Activated naive CD4-positive, alpha-beta T cell treated with anti-CD3 and anti-CD28 coated beads for 36 hours (primary cell): ENCODE measurements at regions not wholly inside any gene's neighbourhood (a gene's known extent, or its start where the extent isn't known, plus 50 kb on each side); places are given as distances from the start of the nearest gene placed in this dataset.

Experiments
- CTCF ChIA-PET: fragments of 350-600 bp; sonication (Branson Sonifier 250); formaldehyde crosslinking; loops from one replicate; lab custom pipeline; 2021; ENCODE audit warnings: antibody characterized with exemption; lab: Charles Lee
- DNase-seq: peaks from one replicate; pipeline ENCODE4 v3.0.0-alpha.2; 2020
- H3K27ac Mint-ChIP-seq: one replicate; pipeline ENCODE4 v1.8.0; 2021; ENCODE audit warnings: mild to moderate bottlenecking, mixed read lengths
- H3K27me3 Mint-ChIP-seq: one replicate; pipeline ENCODE4 v1.8.0; 2021; ENCODE audit warnings: low read depth, mixed read lengths
- H3K36me3 Mint-ChIP-seq: one replicate; pipeline ENCODE4 v1.8.0; 2021; ENCODE audit warnings: low read depth, mixed read lengths
- H3K4me1 Mint-ChIP-seq: one replicate; pipeline ENCODE4 v1.8.0; 2021; ENCODE audit warnings: low read depth, mixed read lengths
- H3K4me3 Mint-ChIP-seq: one replicate; pipeline ENCODE4 v1.8.0; 2021; ENCODE audit warnings: mild to moderate bottlenecking, moderate library complexity, mixed read lengths
- H3K9me3 Mint-ChIP-seq: one replicate; pipeline ENCODE4 v1.8.0; 2021; ENCODE audit warnings: mixed read lengths
- intact Hi-C: fragments of 100-400 bp; cut with micrococcal nuclease; formaldehyde crosslinking; loops from one replicate; pipeline ENCODE4 v1.15.1; 2023

DNA sequence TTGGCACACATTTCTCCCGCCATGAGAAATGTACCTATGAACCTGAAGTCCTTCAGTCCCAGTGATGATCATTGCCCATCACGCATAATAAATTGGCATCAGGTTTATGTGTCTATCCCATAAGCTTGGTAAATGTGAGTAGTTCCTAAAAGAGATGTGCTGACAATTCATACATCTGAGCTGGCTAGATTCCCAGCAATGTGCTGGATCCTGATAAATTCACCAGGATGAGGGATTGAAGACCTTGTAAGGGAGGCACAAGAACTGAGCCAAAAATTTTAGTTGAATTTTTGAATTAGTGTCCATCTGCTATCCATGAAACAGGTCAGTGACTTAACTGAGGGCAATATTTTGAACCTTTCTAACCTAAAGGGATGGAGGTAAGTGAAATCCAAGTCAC, 267.9 kb upstream of the CITED2 start:
- no peak for DNase-seq
- intact Hi-C loops: no loop called here
- no peaks in the 10 kb centered on the region for H3K36me3 Mint-ChIP-seq
- H3K9me3 Mint-ChIP-seq: no peaks in the 10 kb centered on the region
- H3K27ac Mint-ChIP-seq: no peak overlapping the region
- no peak overlapping the region for H3K4me3 Mint-ChIP-seq
- H3K4me1 Mint-ChIP-seq: peaks cover 5% of the 10 kb centered on the region
- H3K27me3 Mint-ChIP-seq: peaks cover 17% of the 10 kb centered on the region
- CTCF ChIA-PET: no interaction called here

DNA sequence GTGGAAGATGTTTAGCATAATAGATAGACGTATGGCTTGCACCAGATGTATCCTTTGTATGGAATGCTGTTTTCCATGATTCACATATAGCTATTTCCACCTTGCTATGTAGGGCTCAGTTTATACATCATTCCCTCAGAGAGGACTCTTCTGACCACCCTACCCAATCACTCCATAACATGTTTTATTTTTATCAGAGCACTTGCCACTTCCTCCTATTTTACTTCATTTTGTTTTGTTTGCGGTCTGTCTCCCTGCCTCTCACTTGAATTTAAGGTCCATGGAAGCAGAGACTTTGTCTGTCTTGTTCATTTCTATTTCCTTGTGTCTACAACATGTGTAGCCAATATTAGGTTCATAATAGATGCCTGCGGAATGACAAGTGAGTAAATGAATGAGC, 266.9 kb upstream of the CITED2 start:
- H3K36me3 Mint-ChIP-seq: no peaks in the 10 kb centered on the region
- DNase-seq: no peak
- no peak overlapping the region for H3K27ac Mint-ChIP-seq
- H3K9me3 Mint-ChIP-seq: no peaks in the 10 kb centered on the region
- intact Hi-C loops: no loop called here
- peaks cover 5% of the 10 kb centered on the region for H3K4me1 Mint-ChIP-seq
- no peak overlapping the region for H3K4me3 Mint-ChIP-seq
- peaks cover 21% of the 10 kb centered on the region for H3K27me3 Mint-ChIP-seq
- CTCF ChIA-PET: no interaction called here

DNA sequence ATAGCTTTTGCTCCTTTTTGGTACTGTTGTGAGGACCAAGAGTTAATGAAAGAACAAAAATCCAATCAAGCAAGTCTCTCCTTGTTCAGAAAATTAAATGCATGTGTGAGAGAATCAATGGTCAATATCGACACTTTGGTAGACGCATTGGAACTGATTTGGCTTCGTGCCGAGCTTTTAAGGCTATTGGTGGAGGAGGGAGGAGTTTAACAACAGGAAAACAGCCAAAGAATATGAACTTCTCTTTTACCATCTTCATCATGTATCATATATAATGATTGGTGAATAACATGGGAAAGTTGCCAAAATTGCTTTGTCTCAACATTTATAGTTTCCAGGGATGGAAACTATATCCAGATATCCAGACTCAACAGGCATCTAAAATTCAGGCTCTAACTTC, 266.5 kb upstream of the CITED2 start:
- DNase-seq: no peak
- intact Hi-C loops: no loop called here
- Mint-ChIP-seq H3K36me3 (no peaks in the 10 kb centered on the region), H3K9me3 (no peaks in the 10 kb centered on the region), H3K27ac (no peak overlapping the region), H3K4me1 (peaks cover 5% of the 10 kb centered on the region), H3K27me3 (peaks cover 21% of the 10 kb centered on the region), H3K4me3 (no peak overlapping the region)
- CTCF ChIA-PET: no interaction called here

DNA sequence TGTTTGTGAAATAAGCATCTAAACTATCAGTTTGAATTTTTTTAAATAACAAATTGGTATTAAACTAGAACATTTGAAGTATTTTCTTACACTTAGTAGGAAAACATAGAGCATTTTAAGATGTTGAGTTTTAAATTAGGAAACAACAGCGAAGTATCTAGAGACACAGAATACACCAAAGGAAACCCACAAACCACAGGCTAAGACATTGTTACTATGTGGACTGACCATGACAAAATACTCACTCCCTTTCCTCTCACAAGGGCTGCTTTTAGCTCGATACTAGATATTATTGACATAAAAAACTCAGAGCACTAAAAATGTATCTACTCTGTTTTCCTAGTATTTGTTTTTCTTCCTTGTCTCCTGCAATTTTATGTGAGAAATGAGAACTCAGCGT, 266.0 kb upstream of the CITED2 start:
- Mint-ChIP-seq H3K4me1 (peaks cover 5% of the 10 kb centered on the region), H3K9me3 (no peaks in the 10 kb centered on the region), H3K27me3 (peaks cover 24% of the 10 kb centered on the region), H3K36me3 (no peaks in the 10 kb centered on the region), H3K4me3 (no peak overlapping the region), H3K27ac (no peak overlapping the region)
- no peak for DNase-seq
- intact Hi-C loops: no loop called here
- CTCF ChIA-PET: no interaction called here

DNA sequence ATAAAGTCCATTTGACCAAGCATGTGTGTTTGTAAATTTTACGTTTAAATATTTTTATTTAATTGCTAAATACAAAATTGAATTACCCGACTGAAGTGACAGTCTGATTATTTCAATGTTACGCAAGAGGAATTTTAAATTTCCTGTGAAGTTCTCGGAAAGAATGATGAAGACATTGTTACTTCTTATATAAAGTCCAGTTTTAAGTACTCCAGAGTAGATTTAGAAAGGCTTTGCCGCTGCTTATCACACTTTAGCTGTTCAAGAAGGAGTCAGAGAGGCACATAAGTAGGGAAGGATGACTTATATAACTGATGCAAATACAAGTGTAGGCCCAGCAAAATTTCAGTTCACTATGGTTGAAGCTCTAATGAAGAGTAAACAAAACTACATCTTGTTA, 265.1 kb upstream of the CITED2 start:
- DNase-seq: no peak
- peaks cover 26% of the 10 kb centered on the region for H3K27me3 Mint-ChIP-seq
- H3K36me3 Mint-ChIP-seq: no peaks in the 10 kb centered on the region
- H3K4me3 Mint-ChIP-seq: no peak overlapping the region
- intact Hi-C loops: no loop called here
- CTCF ChIA-PET: no interaction called here
- no peak overlapping the region for H3K27ac Mint-ChIP-seq
- H3K4me1 Mint-ChIP-seq: peaks cover 5% of the 10 kb centered on the region
- no peaks in the 10 kb centered on the region for H3K9me3 Mint-ChIP-seq

DNA sequence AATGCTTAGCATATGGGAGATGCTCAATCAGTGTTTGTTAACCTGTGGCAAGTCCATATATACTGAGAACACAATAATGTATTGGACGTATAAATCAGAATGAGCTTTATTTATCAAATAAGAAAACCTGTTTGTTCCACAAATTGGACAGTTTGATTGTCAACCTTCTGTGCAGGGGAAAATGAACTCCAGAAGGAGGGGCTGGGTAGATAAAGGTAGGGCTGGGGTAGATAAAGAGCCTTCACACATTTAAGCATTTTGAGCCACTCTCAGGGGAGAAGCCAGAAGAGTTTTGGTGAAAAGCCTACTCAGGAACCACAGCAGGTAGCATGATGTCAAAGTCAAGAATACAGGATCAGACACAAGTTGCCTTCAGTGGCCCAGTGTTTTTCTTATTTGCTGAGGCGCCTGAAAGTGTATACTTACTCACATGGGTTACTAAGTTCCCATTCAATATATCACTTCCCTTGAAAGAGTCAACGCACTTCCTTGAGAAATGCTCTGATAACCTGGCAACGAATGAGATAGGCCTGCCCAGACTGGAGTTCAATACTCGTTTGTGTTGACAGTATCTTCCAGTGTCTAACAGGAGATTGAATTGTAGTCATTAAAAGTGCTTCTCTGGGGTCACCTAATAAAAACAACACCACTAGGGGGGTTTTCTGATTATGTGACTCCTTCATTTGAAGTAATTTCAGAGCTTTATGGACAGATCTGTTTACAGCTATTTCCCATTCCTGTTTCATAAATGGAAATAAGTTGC, 263.9 kb upstream of the CITED2 start:
- Mint-ChIP-seq H3K27ac (no peak overlapping the region), H3K36me3 (no peaks in the 10 kb centered on the region), H3K9me3 (no peaks in the 10 kb centered on the region), H3K27me3 (peaks cover 22% of the 10 kb centered on the region), H3K4me1 (peaks cover 5% of the 10 kb centered on the region), H3K4me3 (no peak overlapping the region)
- CTCF ChIA-PET: no interaction called here
- DNase-seq: no peak
- intact Hi-C loops: no loop called here

DNA sequence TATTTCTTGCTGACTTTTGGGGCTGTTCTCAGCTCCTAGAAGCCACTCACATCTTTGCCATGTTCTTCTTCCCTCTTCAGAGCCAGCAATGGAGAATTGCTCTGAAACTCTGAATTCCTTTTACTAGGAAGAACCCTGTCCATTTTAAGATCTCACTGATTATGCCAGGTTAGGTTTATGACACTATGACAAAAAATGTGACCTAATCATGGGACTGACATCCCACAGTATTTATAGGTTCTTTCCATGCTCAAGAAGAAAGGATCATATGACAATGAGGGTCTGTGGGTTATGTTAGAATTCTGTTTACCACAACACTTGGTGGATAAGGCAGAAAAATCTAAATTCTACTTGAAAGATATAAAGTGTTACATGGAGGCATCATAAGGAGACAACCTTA, 263.3 kb upstream of the CITED2 start:
- no peak for DNase-seq
- Mint-ChIP-seq H3K27ac (no peak overlapping the region), H3K9me3 (no peaks in the 10 kb centered on the region), H3K36me3 (no peaks in the 10 kb centered on the region), H3K4me3 (no peak overlapping the region), H3K4me1 (peaks cover 5% of the 10 kb centered on the region), H3K27me3 (peaks cover 22% of the 10 kb centered on the region)
- intact Hi-C loops: no loop called here
- CTCF ChIA-PET: no interaction called here

DNA sequence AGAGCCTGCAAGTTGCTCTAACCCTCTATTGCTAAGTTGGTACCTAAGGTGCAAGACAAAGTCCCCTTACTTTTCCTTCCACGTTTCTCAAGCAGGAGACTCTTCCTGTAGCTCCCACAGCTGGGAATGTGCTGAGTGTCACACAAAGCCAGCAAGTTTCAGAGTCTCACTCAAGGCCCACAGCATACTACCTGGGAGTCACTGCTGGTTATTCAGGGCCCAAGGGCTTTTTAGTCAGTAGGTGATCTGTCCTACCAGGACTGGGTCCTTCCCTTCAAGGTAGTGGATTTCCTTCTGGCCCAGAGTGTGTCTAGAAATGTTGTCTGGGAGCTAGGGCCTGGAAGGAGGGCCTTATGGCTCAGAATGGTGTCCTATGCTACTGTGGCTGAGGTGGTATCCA, 261.9 kb upstream of the CITED2 start:
- DNase-seq: no peak
- Mint-ChIP-seq H3K4me1 (peaks cover 5% of the 10 kb centered on the region), H3K27me3 (peaks cover 22% of the 10 kb centered on the region), H3K27ac (no peak overlapping the region), H3K36me3 (no peaks in the 10 kb centered on the region), H3K4me3 (no peak overlapping the region), H3K9me3 (no peaks in the 10 kb centered on the region)
- intact Hi-C loops: no loop called here
- CTCF ChIA-PET: interaction anchor here (0.6 kb wide), 1 partner anchor 132 kb away, joined by 3 read pairs; no protein-coding TSS in a partner anchor

DNA sequence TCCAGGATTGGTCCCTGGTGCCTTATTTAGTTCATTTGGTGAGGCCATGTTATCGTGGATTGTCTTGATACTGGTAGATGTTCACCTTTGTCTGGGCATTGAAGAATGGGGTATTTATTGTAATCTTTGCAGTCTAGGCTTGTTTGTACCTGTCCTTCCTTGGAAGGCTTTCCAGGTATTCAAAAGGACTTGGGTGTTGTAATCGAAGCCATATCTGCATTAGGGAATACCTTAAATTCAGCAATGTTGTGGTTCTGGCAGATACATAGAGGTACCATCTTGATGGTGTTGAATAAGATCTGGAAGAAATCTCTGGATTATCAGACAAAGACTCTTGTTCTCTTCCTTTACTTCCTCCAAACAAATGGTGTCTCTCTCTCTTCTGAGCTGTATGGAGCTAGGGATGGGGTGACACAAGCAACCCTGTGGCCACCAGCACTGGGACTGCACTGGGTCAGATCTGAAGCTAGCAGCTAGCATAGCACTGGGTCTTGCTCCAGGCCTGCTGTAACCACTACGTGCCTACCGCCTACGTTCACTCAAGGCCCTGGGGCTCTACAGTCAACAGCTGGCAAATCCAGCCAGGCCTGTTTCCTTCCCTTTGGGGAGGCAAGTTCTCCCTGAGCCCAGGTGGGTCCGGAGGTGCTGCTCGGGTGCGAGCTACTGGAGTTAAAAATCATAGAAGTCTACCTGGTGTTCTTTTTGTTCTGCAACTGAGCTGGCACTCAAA, 261.1 kb upstream of the CITED2 start:
- H3K27me3 Mint-ChIP-seq: peaks cover 17% of the 10 kb centered on the region
- intact Hi-C loops: no loop called here
- H3K27ac Mint-ChIP-seq: no peak overlapping the region
- peaks cover under 1% of the 10 kb centered on the region for H3K4me1 Mint-ChIP-seq
- H3K4me3 Mint-ChIP-seq: no peak overlapping the region
- CTCF ChIA-PET: no interaction called here
- no peaks in the 10 kb centered on the region for H3K9me3 Mint-ChIP-seq
- DNase-seq: no peak
- H3K36me3 Mint-ChIP-seq: no peaks in the 10 kb centered on the region

DNA sequence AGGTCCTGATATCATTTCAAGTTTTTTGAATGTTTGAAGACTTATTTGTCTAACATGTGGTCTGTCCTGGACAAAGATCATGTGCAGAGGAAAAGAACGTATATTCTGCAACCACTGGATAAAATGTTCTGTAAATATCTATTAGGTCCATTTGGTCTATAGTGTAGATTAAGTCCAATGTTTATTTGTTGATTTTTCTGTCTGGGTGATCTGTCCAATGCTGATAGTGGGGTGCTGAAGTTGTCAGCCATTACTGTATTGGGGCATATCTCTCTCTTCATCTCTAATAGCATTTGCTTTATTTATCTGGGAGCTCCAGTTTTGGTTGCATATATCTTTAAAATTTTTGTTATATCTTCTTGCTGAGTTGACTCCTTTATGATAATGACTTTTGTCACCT, 258.4 kb upstream of the CITED2 start:
- Mint-ChIP-seq H3K27ac (no peak overlapping the region), H3K9me3 (no peaks in the 10 kb centered on the region), H3K4me3 (no peak overlapping the region), H3K27me3 (peaks cover 24% of the 10 kb centered on the region), H3K36me3 (no peaks in the 10 kb centered on the region), H3K4me1 (no peaks in the 10 kb centered on the region)
- CTCF ChIA-PET: no interaction called here
- intact Hi-C loops: no loop called here
- no peak for DNase-seq

DNA sequence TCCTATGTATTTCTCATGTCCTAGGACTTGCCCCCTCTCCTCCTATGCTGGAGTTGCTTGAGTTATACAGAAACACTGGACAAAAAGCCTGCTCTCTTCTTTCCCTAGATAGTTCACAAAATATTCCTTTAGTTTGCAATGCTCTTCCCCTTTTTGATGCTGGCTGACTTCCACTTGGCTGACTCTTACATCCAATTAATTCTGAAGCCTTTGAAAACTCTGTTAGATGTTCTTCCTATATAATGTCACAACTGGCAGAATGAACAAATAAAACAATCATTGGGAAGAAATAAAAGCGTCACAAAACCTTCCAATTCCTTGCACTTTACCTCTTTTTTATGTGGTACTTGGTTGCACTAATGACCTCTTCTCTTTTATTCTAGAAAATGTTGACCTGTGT, 253.8 kb upstream of the CITED2 start:
- H3K27me3 Mint-ChIP-seq: peaks cover 32% of the 10 kb centered on the region
- no peaks in the 10 kb centered on the region for H3K36me3 Mint-ChIP-seq
- no peaks in the 10 kb centered on the region for H3K9me3 Mint-ChIP-seq
- no peak overlapping the region for H3K27ac Mint-ChIP-seq
- DNase-seq: no peak
- no peak overlapping the region for H3K4me3 Mint-ChIP-seq
- no peaks in the 10 kb centered on the region for H3K4me1 Mint-ChIP-seq
- intact Hi-C loops: no loop called here
- CTCF ChIA-PET: no interaction called here

DNA sequence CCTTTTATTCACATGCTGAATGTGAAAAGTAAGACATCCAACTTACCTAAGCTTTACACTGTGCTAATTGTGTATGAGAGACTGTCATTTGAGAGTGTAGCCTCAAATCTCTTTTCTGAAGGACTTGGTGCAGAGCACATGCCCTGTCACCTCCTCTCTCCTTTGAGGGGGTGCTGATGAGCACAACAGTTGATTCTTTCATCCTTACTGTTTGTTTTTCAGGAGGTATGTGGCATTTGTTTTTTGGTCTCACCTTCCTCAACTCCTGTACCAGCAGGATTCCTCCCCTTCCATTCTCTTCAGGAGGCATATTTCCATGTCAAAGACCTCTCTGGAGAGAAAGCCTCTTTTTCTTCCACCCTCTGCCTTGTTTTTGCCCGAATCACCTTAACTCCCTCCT, 252.6 kb upstream of the CITED2 start:
- intact Hi-C loops: no loop called here
- CTCF ChIA-PET: no interaction called here
- DNase-seq: no peak
- H3K36me3 Mint-ChIP-seq: no peaks in the 10 kb centered on the region
- H3K4me1 Mint-ChIP-seq: no peaks in the 10 kb centered on the region
- no peak overlapping the region for H3K4me3 Mint-ChIP-seq
- no peak overlapping the region for H3K27ac Mint-ChIP-seq
- no peaks in the 10 kb centered on the region for H3K9me3 Mint-ChIP-seq
- peaks cover 31% of the 10 kb centered on the region for H3K27me3 Mint-ChIP-seq
